Tibial artery (tissue), 4 donors: ENCODE measurements at regions not wholly inside any gene's neighbourhood (a gene's known extent, or its start where the extent isn't known, plus 50 kb on each side); places are given as distances from the start of the nearest gene placed in this dataset.

Experiments used
- DNase-seq, 2 donors: peaks; one replicate each; pipeline ENCODE4 v3.0.0-alpha.2; 2019
- H3K27ac ChIP-seq, 2 donors: fragments of 200-600 bp; sonication (generic) in 1 of 2; 1 replicate in 1 of 2; 2 replicates in 1 of 2; pipeline ENCODE4 v1.5.1; 2018 to 2019; ENCODE audit warnings: mild to moderate bottlenecking in 1 of 2
- H3K27me3 ChIP-seq, 2 donors: fragments of 200-600 bp; sonication (generic) in 1 of 2; one replicate each; pipeline versions ENCODE4 v1.5.1 to v1.6.0; 2016 to 2019
- H3K36me3 ChIP-seq, 3 donors: fragments of 200-600 bp; sonication (generic) in 2 of 3; one replicate each; pipeline ENCODE4 v1.5.1; 2016 to 2019; ENCODE audit warnings: mild to moderate bottlenecking in 2 of 3
- H3K4me1 ChIP-seq, 4 donors: fragments of 200-600 bp; sonication (generic) in 2 of 4; 1 replicate in 3 of 4; 2 replicates in 1 of 4; pipeline ENCODE4 v1.5.1; 2016 to 2019
- H3K4me3 ChIP-seq, 2 donors: fragments of 200-600 bp; sonication (generic) in 1 of 2; 1 replicate in 1 of 2; 2 replicates in 1 of 2; pipeline ENCODE4 v1.5.1; 2018 to 2019; ENCODE audit warnings: mild to moderate bottlenecking in 2 of 2
- H3K9me3 ChIP-seq, 3 donors: fragments of 200-600 bp; sonication (generic) in 1 of 3; one replicate each; pipeline ENCODE4 v1.5.1; 2016 to 2019
- intact Hi-C: fragments of 100-400 bp; cut with DNase I; formaldehyde crosslinking; loops from one replicate; pipeline ENCODE4 v1.15.0; 2023; ENCODE audit warnings: low total_unique reads
- TF ChIP-seq, protein P1 (sequence below), 2 experiments: fragments of 200-600 bp in 1 of 2; fragments of 450-650 bp in 1 of 2; IDR thresholded peaks; one replicate each; pipeline ENCODE4 v1.5.1; 2017 to 2019; ENCODE audit warnings: antibody characterized with exemption in 2 of 2, mild to moderate bottlenecking in 1 of 2, moderate library complexity in 1 of 2

DNA sequence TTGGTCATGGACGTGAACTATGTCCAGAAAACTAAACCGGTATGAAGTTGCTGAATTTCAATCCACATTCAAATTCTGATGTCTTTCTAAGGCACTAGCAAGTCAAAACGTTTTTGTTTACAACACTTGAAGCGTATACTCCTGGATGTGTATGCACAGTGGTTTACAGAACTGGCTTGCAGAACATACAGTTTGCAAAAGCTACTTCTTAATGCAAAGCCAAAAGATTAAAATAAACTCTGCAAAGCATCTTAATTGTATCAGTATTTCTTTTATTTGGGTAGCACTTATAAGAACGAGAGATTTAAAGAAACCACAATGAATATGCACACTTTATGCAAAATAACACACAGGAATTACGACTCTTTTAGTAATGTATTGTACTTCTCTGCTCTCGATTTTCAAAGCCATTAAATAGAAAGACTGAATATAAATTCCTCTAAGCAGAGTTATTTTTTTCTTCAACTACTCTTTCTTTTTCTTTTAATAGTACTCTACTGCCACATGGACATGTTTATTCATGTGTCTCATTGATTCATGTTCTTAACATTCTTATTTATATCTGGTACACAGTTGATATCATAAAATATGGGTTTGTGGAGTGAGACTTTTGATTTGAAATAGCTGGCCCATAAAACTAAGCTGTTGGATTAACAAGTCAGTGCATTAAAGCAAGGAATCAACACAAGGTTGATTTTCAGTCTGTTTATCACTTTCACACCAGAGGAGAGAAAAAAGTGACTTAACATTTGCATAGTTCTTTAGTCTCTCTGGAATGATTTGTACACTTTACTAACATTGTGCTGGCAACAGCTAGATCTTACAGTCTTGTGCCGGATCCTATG, 189.4 kb upstream of the STEAP4 start:
- intact Hi-C loops = no loop called here
- H3K4me3 ChIP-seq = no peak overlapping the region
- H3K9me3 ChIP-seq = no peaks in the 10 kb centered on the region
- H3K4me1 ChIP-seq = no peaks in the 10 kb centered on the region
- TF ChIP-seq, protein P1, sequence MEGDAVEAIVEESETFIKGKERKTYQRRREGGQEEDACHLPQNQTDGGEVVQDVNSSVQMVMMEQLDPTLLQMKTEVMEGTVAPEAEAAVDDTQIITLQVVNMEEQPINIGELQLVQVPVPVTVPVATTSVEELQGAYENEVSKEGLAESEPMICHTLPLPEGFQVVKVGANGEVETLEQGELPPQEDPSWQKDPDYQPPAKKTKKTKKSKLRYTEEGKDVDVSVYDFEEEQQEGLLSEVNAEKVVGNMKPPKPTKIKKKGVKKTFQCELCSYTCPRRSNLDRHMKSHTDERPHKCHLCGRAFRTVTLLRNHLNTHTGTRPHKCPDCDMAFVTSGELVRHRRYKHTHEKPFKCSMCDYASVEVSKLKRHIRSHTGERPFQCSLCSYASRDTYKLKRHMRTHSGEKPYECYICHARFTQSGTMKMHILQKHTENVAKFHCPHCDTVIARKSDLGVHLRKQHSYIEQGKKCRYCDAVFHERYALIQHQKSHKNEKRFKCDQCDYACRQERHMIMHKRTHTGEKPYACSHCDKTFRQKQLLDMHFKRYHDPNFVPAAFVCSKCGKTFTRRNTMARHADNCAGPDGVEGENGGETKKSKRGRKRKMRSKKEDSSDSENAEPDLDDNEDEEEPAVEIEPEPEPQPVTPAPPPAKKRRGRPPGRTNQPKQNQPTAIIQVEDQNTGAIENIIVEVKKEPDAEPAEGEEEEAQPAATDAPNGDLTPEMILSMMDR (IDR thresholded peaks at IDR 0.05) = no peak
- H3K36me3 ChIP-seq = no peaks in the 10 kb centered on the region
- DNase-seq = no peak
- H3K27me3 ChIP-seq = no peaks in the 10 kb centered on the region
- H3K27ac ChIP-seq = no peak overlapping the region

DNA sequence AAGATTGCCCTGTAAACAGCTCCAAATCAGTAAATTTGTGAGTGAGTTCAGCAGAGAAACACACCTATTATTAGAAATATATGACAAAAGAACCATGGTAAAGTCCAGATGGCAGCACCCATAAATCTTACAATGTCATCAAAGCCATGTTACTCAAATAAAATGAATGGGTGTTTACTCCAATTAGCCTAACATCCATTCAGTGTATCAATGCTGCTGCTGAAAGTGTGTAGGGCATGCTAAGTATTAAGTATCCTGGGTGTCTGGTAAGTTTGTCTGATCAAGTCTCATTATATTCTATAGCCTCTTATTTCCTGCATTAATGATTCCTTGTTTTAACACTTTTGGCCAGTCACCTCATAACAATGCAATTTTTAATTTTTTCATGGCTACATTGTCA, 185.5 kb upstream of the STEAP4 start:
- Histone ChIP-seq H3K4me3 (no peak overlapping the region), H3K4me1 (no peaks in the 10 kb centered on the region), H3K27ac (no peak overlapping the region), H3K9me3 (no peaks in the 10 kb centered on the region), H3K36me3 (no peaks in the 10 kb centered on the region), H3K27me3 (no peaks in the 10 kb centered on the region)
- no peak for DNase-seq
- intact Hi-C loops = no loop called here
- TF ChIP-seq, protein P1 (IDR thresholded peaks at IDR 0.05) = no peak

DNA sequence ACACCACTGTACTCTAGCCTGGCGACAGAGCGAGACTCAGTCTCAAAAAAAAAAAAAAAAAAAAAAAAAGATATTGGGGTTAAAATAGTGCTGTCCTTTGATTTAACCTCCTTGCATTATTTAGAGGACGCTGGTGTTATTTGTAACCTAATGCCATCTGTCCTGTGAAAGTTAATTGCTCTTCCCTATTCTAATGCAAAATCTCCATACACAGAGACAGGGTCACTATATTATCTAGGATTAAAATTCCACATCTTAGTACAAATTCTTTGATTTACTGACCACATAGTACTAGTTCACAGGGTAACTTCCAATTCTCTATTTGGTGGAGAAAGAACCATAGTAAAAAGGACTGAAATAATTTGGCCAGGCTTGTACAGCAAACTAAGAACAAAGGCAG, 184.2 kb upstream of the STEAP4 start:
- Histone ChIP-seq H3K4me1 (no peaks in the 10 kb centered on the region), H3K36me3 (no peaks in the 10 kb centered on the region), H3K4me3 (no peak overlapping the region), H3K27me3 (no peaks in the 10 kb centered on the region), H3K9me3 (no peaks in the 10 kb centered on the region), H3K27ac (no peak overlapping the region)
- TF ChIP-seq, protein P1 (IDR thresholded peaks at IDR 0.05) = no peak
- no peak for DNase-seq
- intact Hi-C loops = no loop called here

DNA sequence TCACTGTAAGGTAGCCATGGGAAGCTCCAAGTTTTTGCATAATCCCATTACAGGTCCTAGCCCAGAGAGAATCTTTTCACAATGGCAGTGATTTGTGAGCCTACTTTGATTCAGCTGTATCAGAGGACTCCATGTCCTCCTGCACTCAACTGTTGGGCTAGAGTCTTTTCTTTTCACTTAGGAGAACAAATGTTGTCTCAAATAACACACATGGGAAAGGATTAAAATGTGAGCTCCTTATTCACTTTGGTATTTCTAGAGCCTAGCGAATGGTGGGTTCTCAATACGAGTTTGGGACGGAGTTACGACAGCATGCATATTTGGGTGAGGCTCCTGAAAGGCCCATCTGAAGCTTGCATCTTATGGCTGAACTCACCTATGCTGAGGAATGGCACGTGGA, 183.5 kb upstream of the STEAP4 start:
- no peaks in the 10 kb centered on the region for H3K27me3 ChIP-seq
- no peak overlapping the region for H3K4me3 ChIP-seq
- H3K9me3 ChIP-seq = no peaks in the 10 kb centered on the region
- no peak overlapping the region for H3K27ac ChIP-seq
- TF ChIP-seq, protein P1 (IDR thresholded peaks at IDR 0.05) = no peak
- no peaks in the 10 kb centered on the region for H3K36me3 ChIP-seq
- no peaks in the 10 kb centered on the region for H3K4me1 ChIP-seq
- intact Hi-C loops = no loop called here
- no peak for DNase-seq

DNA sequence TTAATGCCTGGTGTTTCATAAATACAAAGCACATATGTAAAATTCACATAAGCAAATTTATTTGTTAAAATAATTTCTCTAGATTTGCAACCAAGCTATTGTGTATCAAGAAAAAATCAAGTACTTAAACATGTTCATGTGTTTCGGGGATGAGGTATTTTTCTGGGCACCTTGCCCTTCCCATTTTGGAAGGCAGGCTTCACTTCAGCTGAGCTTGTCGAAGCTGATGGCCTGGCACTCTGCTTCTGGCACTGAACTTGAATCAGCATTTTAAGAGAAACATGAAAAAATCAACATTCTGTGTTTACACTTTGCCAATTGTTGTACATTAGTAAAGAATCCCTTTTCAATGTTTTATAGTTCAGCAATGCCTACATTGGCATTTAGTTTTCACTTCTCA, 179.1 kb upstream of the STEAP4 start:
- TF ChIP-seq, protein P1 (IDR thresholded peaks at IDR 0.05) = no peak
- intact Hi-C loops = no loop called here

More for the DNA sequence above, 179.1 kb upstream of the STEAP4 start:
- Histone ChIP-seq H3K9me3 (no peaks in the 10 kb centered on the region), H3K27ac (no peak overlapping the region), H3K4me1 (no peaks in the 10 kb centered on the region), H3K36me3 (no peaks in the 10 kb centered on the region), H3K27me3 (no peaks in the 10 kb centered on the region), H3K4me3 (no peak overlapping the region)
- DNase-seq = no peak
